ENCODE measurements at regions not wholly inside any gene's neighbourhood (a gene's known extent, or its start where the extent isn't known, plus 50 kb on each side); places are given as distances from the start of the nearest gene placed in this dataset.

DNA sequence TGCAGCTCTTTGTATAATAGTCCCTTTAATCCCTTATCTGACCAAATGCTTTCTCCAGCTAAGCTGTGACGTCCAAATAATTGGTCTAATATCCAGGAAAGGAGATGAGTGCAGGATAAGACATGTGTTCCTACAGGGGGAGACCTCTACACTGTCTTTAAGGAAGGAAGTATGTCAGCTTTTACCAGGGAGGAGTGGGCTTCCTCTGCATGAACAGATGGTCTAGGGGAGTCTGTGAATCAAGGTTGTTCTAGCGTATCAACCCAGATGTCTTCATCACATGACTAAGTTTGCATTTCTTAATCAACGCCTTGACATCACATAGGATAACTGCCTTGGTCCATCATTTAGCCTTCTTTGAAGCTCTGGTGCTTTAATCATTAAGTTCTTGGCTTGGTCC is 528.2 kb downstream of the MRPL39 start:
- in situ Hi-C loops (cut with MboI; ENCODE audit: low sequenced_read_pairs): no loop called here
- no peak for DNase-seq
- Histone ChIP-seq H3K9ac (ENCODE audit: low read depth, low read length) (no peak overlapping the region), H2AFZ (replicated peaks; ENCODE audit: low read length, poor library complexity) (no peak overlapping the region), H2BK15ac (ENCODE audit: low read depth, low read length) (no peak overlapping the region), H3K9me3 (ENCODE audit: control insufficient read depth, insufficient read depth, low read length) (no peaks in the 10 kb centered on the region), H2BK120ac (ENCODE audit: low read depth, low read length) (no peak overlapping the region), H3K79me1 (ENCODE audit: low read depth in 1 of 2, low read length in 2 of 2) (no peaks in the 10 kb centered on the region), H4K5ac (ENCODE audit: low read depth, low read length) (no peak overlapping the region), H3K4me1 (ENCODE audit: control insufficient read depth, insufficient read depth, low read length) (no peaks in the 10 kb centered on the region), H2AK9ac (replicated peaks; ENCODE audit: low read depth, low read length, poor library complexity) (no peak overlapping the region), H3K27me3 (ENCODE audit: control insufficient read depth, insufficient read depth, low read length) (no peaks in the 10 kb centered on the region), H3K4me2 (ENCODE audit: low read depth, low read length) (no peak overlapping the region), H3K14ac (replicated peaks; ENCODE audit: low read depth, low read length) (no peak overlapping the region), H3K27ac (ENCODE audit: insufficient read depth, low read length) (no peak overlapping the region), H4K91ac (ENCODE audit: insufficient read depth, low read depth, low read length) (no peak overlapping the region), H3K4ac (ENCODE audit: low read depth, low read length) (no peak overlapping the region), H2BK5ac (ENCODE audit: low read depth, low read length, poor library complexity, severe bottlenecking) (no peak overlapping the region), H3K9me1 (ENCODE audit: insufficient read depth, low read length) (no peaks in the 10 kb centered on the region), H2AK5ac (ENCODE audit: low read depth, low read length) (no peak overlapping the region), H2BK20ac (ENCODE audit: low read depth, low read length) (no peak overlapping the region), H3K4me3 (ENCODE audit: insufficient read depth, low read depth, low read length) (no peak overlapping the region), H4K20me1 (ENCODE audit: insufficient read depth, low read length) (no peaks in the 10 kb centered on the region), H3K23ac (ENCODE audit: low read depth, low read length) (no peak overlapping the region), H3K56ac (ENCODE audit: extremely low read depth, insufficient read depth, low read length) (no peak overlapping the region), H4K8ac (ENCODE audit: low read depth in 2 of 2, low read length in 2 of 2) (no peak overlapping the region), H3K18ac (ENCODE audit: low read depth, low read length) (no peak overlapping the region), H3K36me3 (ENCODE audit: control insufficient read depth, insufficient read depth, low read length) (no peaks in the 10 kb centered on the region)
- intact Hi-C loops (cut with micrococcal nuclease): no loop called here
- dilution Hi-C loops (cut with HindIII; ENCODE audit: low sequenced_read_pairs, unreplicated experiment): no loop called here
- TF ChIP-seq FOS (IDR thresholded peaks at IDR 0.05; ENCODE audit: low read depth, low read length): no peak
- TF ChIP-seq MXI1 (IDR thresholded peaks at IDR 0.05; ENCODE audit: borderline replicate concordance, low read depth, low read length): no peak
- CTCF ChIA-PET: no interaction called here
- POLR2A ChIA-PET (ENCODE audit: unreplicated experiment): no interaction called here
- no peak for ATAC-seq (ENCODE audit: low read depth)
- BruUV-seq (replicated peaks): no TSS peak
- WGBS, 2 experiments (ENCODE audit: extremely low coverage in 2 of 2, insufficient read length in 1 of 2): 100% methylated on average over 1 of the region's 3 CpGs; no CpG with 5 or more reads in 1 of the 2 experiments

Measured in IMR-90 (cell line).